ENCODE measurements at regions not wholly inside any gene's neighbourhood (a gene's known extent, or its start where the extent isn't known, plus 50 kb on each side); places are given as distances from the start of the nearest gene placed in this dataset.

DNA sequence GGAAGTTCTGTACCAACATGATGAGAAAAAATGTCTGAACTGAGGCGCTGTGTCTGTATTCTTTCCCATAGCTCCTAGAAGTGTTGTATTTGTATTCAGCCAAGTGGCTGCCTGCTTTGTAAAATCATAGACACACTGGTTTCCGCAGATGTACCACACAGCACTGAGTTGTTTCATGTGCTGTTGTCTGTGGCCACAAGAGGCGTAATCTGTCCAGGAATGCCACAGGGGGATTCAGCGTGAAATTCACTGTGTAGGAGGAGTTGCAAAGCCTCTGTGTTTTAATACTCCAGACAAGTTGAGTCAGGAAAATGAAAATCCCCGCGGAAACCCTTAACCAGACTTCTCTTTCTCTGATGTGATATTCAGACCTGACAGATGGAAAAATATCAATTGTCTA, 462.2 kb downstream of the NSUN3 start:
- TF ChIP-seq, protein P1, sequence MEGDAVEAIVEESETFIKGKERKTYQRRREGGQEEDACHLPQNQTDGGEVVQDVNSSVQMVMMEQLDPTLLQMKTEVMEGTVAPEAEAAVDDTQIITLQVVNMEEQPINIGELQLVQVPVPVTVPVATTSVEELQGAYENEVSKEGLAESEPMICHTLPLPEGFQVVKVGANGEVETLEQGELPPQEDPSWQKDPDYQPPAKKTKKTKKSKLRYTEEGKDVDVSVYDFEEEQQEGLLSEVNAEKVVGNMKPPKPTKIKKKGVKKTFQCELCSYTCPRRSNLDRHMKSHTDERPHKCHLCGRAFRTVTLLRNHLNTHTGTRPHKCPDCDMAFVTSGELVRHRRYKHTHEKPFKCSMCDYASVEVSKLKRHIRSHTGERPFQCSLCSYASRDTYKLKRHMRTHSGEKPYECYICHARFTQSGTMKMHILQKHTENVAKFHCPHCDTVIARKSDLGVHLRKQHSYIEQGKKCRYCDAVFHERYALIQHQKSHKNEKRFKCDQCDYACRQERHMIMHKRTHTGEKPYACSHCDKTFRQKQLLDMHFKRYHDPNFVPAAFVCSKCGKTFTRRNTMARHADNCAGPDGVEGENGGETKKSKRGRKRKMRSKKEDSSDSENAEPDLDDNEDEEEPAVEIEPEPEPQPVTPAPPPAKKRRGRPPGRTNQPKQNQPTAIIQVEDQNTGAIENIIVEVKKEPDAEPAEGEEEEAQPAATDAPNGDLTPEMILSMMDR (IDR thresholded peaks at IDR 0.05 in 2 of 3, conservative IDR thresholded peaks at IDR 0.05 in 1 of 3; ENCODE audit: borderline replicate concordance in 1 of 3, insufficient read depth in 1 of 3, low read depth in 2 of 3, low read length in 2 of 3), result no peak
- TF ChIP-seq ZNF274 (IDR thresholded peaks at IDR 0.05; ENCODE audit: low read depth, low read length), result no peak
- TF ChIP-seq EZH2 (IDR thresholded peaks at IDR 0.05), result no peak
- TF ChIP-seq, protein P2, sequence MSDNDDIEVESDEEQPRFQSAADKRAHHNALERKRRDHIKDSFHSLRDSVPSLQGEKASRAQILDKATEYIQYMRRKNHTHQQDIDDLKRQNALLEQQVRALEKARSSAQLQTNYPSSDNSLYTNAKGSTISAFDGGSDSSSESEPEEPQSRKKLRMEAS (IDR thresholded peaks at IDR 0.05), result no peak
- TF ChIP-seq SRF (IDR thresholded peaks at IDR 0.05; ENCODE audit: low read depth), result no peak
- TF ChIP-seq, protein P3, sequence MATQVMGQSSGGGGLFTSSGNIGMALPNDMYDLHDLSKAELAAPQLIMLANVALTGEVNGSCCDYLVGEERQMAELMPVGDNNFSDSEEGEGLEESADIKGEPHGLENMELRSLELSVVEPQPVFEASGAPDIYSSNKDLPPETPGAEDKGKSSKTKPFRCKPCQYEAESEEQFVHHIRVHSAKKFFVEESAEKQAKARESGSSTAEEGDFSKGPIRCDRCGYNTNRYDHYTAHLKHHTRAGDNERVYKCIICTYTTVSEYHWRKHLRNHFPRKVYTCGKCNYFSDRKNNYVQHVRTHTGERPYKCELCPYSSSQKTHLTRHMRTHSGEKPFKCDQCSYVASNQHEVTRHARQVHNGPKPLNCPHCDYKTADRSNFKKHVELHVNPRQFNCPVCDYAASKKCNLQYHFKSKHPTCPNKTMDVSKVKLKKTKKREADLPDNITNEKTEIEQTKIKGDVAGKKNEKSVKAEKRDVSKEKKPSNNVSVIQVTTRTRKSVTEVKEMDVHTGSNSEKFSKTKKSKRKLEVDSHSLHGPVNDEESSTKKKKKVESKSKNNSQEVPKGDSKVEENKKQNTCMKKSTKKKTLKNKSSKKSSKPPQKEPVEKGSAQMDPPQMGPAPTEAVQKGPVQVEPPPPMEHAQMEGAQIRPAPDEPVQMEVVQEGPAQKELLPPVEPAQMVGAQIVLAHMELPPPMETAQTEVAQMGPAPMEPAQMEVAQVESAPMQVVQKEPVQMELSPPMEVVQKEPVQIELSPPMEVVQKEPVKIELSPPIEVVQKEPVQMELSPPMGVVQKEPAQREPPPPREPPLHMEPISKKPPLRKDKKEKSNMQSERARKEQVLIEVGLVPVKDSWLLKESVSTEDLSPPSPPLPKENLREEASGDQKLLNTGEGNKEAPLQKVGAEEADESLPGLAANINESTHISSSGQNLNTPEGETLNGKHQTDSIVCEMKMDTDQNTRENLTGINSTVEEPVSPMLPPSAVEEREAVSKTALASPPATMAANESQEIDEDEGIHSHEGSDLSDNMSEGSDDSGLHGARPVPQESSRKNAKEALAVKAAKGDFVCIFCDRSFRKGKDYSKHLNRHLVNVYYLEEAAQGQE (IDR thresholded peaks at IDR 0.05; ENCODE audit: low read depth), result no peak
- no peak for TF ChIP-seq POLR2A (IDR thresholded peaks at IDR 0.05; ENCODE audit: borderline replicate concordance, extremely low read depth, insufficient read depth, insufficient read length)
- TF ChIP-seq POLR2AphosphoS5 (IDR thresholded peaks at IDR 0.05; ENCODE audit: low read depth, low read length), result no peak
- no peak for TF ChIP-seq SP1 (IDR thresholded peaks at IDR 0.05; ENCODE audit: low read depth)
- TF ChIP-seq, protein P4, sequence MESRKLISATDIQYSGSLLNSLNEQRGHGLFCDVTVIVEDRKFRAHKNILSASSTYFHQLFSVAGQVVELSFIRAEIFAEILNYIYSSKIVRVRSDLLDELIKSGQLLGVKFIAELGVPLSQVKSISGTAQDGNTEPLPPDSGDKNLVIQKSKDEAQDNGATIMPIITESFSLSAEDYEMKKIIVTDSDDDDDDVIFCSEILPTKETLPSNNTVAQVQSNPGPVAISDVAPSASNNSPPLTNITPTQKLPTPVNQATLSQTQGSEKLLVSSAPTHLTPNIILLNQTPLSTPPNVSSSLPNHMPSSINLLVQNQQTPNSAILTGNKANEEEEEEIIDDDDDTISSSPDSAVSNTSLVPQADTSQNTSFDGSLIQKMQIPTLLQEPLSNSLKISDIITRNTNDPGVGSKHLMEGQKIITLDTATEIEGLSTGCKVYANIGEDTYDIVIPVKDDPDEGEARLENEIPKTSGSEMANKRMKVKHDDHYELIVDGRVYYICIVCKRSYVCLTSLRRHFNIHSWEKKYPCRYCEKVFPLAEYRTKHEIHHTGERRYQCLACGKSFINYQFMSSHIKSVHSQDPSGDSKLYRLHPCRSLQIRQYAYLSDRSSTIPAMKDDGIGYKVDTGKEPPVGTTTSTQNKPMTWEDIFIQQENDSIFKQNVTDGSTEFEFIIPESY (IDR thresholded peaks at IDR 0.05; ENCODE audit: extremely low read depth, insufficient replicate concordance, low read length), result no peak
- TF ChIP-seq, protein P5, sequence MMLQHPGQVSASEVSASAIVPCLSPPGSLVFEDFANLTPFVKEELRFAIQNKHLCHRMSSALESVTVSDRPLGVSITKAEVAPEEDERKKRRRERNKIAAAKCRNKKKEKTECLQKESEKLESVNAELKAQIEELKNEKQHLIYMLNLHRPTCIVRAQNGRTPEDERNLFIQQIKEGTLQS (IDR thresholded peaks at IDR 0.05), result no peak
